GM23248 (cell line): ENCODE measurements at regions not wholly inside any gene's neighbourhood (a gene's known extent, or its start where the extent isn't known, plus 50 kb on each side); places are given as distances from the start of the nearest gene placed in this dataset.

Experiments used
- DNase-seq: peaks from one replicate; pipeline ENCODE4 v3.0.0-alpha.2; 2015
- H2AFZ ChIP-seq: fragments of 200-600 bp; sonication (generic); 2 replicates; pipeline ENCODE4 v1.6.1; 2016; ENCODE audit warnings: antibody characterized with exemption
- H3F3A ChIP-seq: fragments of 200-600 bp; sonication (generic); 2 replicates; pipeline ENCODE4 v1.6.1; 2016; ENCODE audit warnings: mild to moderate bottlenecking, antibody characterized with exemption, mixed run types; ENCODE audit not compliant: insufficient read depth
- H3K27ac ChIP-seq: fragments of 200-600 bp; sonication (generic); 2 replicates; pipeline ENCODE4 v1.5.1; 2016; ENCODE audit warnings: mild to moderate bottlenecking
- H3K27me3 ChIP-seq: fragments of 200-600 bp; sonication (generic); replicated peaks from 2 replicates; pipeline ENCODE4 v1.6.1; 2016; ENCODE audit warnings: mild to moderate bottlenecking; ENCODE audit not compliant: insufficient read depth
- H3K36me3 ChIP-seq: fragments of 200-600 bp; sonication (generic); 2 replicates; pipeline ENCODE4 v1.6.1; 2016; ENCODE audit warnings: low read depth, mild to moderate bottlenecking
- H3K4me1 ChIP-seq: fragments of 200-600 bp; sonication (generic); 2 replicates; pipeline ENCODE4 v1.6.1; 2016; ENCODE audit warnings: mild to moderate bottlenecking; ENCODE audit not compliant: insufficient read depth
- H3K4me2 ChIP-seq: fragments of 200-600 bp; sonication (generic); one replicate; pipeline ENCODE4 v1.6.1; 2016; ENCODE audit warnings: mild to moderate bottlenecking; ENCODE audit not compliant: unreplicated experiment
- H3K4me3 ChIP-seq: fragments of 200-600 bp; sonication (generic); 2 replicates; pipeline ENCODE4 v1.5.1; 2016; ENCODE audit warnings: mild to moderate bottlenecking
- H3K79me2 ChIP-seq: fragments of 200-600 bp; sonication (generic); 2 replicates; pipeline ENCODE4 v1.6.1; 2016; ENCODE audit warnings: mild to moderate bottlenecking; ENCODE audit not compliant: insufficient read depth
- H3K9ac ChIP-seq: fragments of 200-600 bp; sonication (generic); 2 replicates; pipeline ENCODE4 v1.6.1; 2016; ENCODE audit warnings: mild to moderate bottlenecking
- H3K9me2 ChIP-seq: fragments of 200-600 bp; sonication (generic); 2 replicates; pipeline ENCODE4 v1.6.1; 2016; ENCODE audit warnings: mixed run types, mild to moderate bottlenecking, moderate library complexity; ENCODE audit not compliant: insufficient read depth
- H3K9me3 ChIP-seq: fragments of 200-600 bp; sonication (generic); one replicate; pipeline ENCODE4 v1.6.1; 2017; ENCODE audit warnings: low read depth
- H4K20me1 ChIP-seq: fragments of 200-600 bp; sonication (generic); 2 replicates; pipeline ENCODE4 v1.6.0; 2016; ENCODE audit not compliant: insufficient read depth
- EZH2 ChIP-seq: fragments of 200-600 bp; sonication (generic); IDR thresholded peaks from 2 replicates; pipeline ENCODE4 v1.6.1; 2018; ENCODE audit warnings: antibody characterized with exemption, mild to moderate bottlenecking; ENCODE audit not compliant: insufficient read depth, poor library complexity, severe bottlenecking
- EZH2phosphoT487 ChIP-seq: fragments of 200-600 bp; sonication (generic); IDR thresholded peaks from 2 replicates; pipeline ENCODE4 v1.6.1; 2018; ENCODE audit warnings: antibody characterized with exemption, moderate library complexity, mild to moderate bottlenecking, low read depth; ENCODE audit not compliant: insufficient read depth
- WGBS, 2 experiments: methylation state at CpG; one replicate each; pipeline ENCODE4 v1.1.6; 2015 to 2017; ENCODE audit warnings: low lambda C conversion rate in 2 of 2, low coverage in 1 of 2; ENCODE audit errors: missing lambda C conversion rate in 2 of 2; 5-methylcytosine and 5-hydroxymethylcytosine counted together
- in situ Hi-C: fragments of 300-500 bp; cut with MboI; formaldehyde crosslinking; loops from 2 replicates; pipeline ENCODE4 v1.15.0; 2020

- in situ Hi-C loops = no loop called here
- TF ChIP-seq EZH2phosphoT487 (no peak), EZH2 (no peak)
- no peaks in the 10 kb centered on the region for H3K9me2 ChIP-seq
- H3F3A ChIP-seq = no peaks in the 10 kb centered on the region
- no peak overlapping the region for H3K27ac ChIP-seq
- no peaks in the 10 kb centered on the region for H3K79me2 ChIP-seq
- no peaks in the 10 kb centered on the region for H3K27me3 ChIP-seq
- H4K20me1 ChIP-seq = no peaks in the 10 kb centered on the region
- H3K4me3 ChIP-seq = no peak overlapping the region
- H3K9me3 ChIP-seq = no peaks in the 10 kb centered on the region
- H2AFZ ChIP-seq = no peak overlapping the region
- DNase-seq = no peak
- no peak overlapping the region for H3K9ac ChIP-seq
- no peaks in the 10 kb centered on the region for H3K4me1 ChIP-seq
- no peak overlapping the region for H3K4me2 ChIP-seq
- 24 to 26% methylated on average over 1 of the region's 1 CpG for WGBS, 2 experiments
- no peaks in the 10 kb centered on the region for H3K36me3 ChIP-seq
Measured at GRCh38 chr5:104305602-104306001, 743.0 kb upstream of the NUDT12 start.

- Histone ChIP-seq H3K9ac (no peak overlapping the region), H3K4me2 (no peak overlapping the region), H3K79me2 (no peaks in the 10 kb centered on the region), H2AFZ (no peak overlapping the region), H3K9me2 (no peaks in the 10 kb centered on the region), H3K27me3 (no peaks in the 10 kb centered on the region), H4K20me1 (no peaks in the 10 kb centered on the region), H3K4me3 (no peak overlapping the region), H3K36me3 (no peaks in the 10 kb centered on the region), H3K4me1 (no peaks in the 10 kb centered on the region), H3K9me3 (no peaks in the 10 kb centered on the region), H3K27ac (no peak overlapping the region), H3F3A (no peaks in the 10 kb centered on the region)
- 38 to 40% methylated on average over 7 of the region's 7 CpGs for WGBS, 2 experiments
- TF ChIP-seq EZH2phosphoT487 (no peak), EZH2 (no peak)
- no peak for DNase-seq
- in situ Hi-C loops = no loop called here
Measured at GRCh38 chr5:104299998-104300706, 737.6 kb upstream of the NUDT12 start.

- WGBS, 2 experiments = 31 to 39% methylated on average over 5 of the region's 5 CpGs
- Histone ChIP-seq H3K27ac (no peak overlapping the region), H3K4me3 (no peak overlapping the region), H3K79me2 (no peaks in the 10 kb centered on the region), H2AFZ (no peak overlapping the region), H3K4me2 (no peak overlapping the region), H3F3A (no peaks in the 10 kb centered on the region), H4K20me1 (no peaks in the 10 kb centered on the region), H3K9me3 (no peaks in the 10 kb centered on the region), H3K9ac (no peak overlapping the region), H3K9me2 (no peaks in the 10 kb centered on the region), H3K27me3 (no peaks in the 10 kb centered on the region), H3K36me3 (no peaks in the 10 kb centered on the region), H3K4me1 (no peaks in the 10 kb centered on the region)
- DNase-seq = no peak
- TF ChIP-seq EZH2 = no peak
- no peak for TF ChIP-seq EZH2phosphoT487
- in situ Hi-C loops = no loop called here
Measured at GRCh38 chr5:104298518-104298917, 735.9 kb upstream of the NUDT12 start.

DNA sequence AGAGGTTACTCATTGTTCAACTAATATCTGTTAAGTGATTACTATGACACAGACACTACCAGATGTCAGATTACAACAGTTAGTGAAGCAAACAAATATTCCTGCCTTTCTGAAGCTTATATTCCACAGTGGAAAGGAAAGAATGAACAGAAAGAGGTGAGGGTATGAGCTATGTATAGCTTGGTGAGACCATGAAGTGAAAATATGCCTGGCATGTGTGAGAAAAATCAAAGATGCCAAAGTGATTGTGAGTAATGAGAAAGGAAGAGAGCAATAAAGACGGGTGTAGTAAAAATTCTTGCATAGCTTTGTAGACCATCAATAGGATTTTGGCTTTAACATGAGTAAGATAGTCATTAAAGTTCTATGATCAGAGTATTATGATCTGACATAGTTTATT is 734.5 kb upstream of the NUDT12 start:
- H3K4me2 ChIP-seq = no peak overlapping the region
- H3K9ac ChIP-seq = no peak overlapping the region
- H3K79me2 ChIP-seq = no peaks in the 10 kb centered on the region
- no peaks in the 10 kb centered on the region for H3K9me2 ChIP-seq
- 0 to 5% methylated on average over 1 of the region's 1 CpG for WGBS, 2 experiments
- in situ Hi-C loops = no loop called here
- H3K4me1 ChIP-seq = no peaks in the 10 kb centered on the region
- no peaks in the 10 kb centered on the region for H4K20me1 ChIP-seq
- TF ChIP-seq EZH2 (no peak), EZH2phosphoT487 (no peak)
- no peaks in the 10 kb centered on the region for H3K9me3 ChIP-seq
- H3K4me3 ChIP-seq = no peak overlapping the region
- no peaks in the 10 kb centered on the region for H3K36me3 ChIP-seq
- no peak for DNase-seq
- no peaks in the 10 kb centered on the region for H3F3A ChIP-seq
- H3K27ac ChIP-seq = no peak overlapping the region
- no peaks in the 10 kb centered on the region for H3K27me3 ChIP-seq
- H2AFZ ChIP-seq = no peak overlapping the region
